Fibroblast of the aortic adventitia (primary cell): ENCODE measurements at regions not wholly inside any gene's neighbourhood (a gene's known extent, or its start where the extent isn't known, plus 50 kb on each side); places are given as distances from the start of the nearest gene placed in this dataset.

Source experiments
- DNase-seq: peaks from one replicate; pipeline ENCODE4 v3.0.0-alpha.2; 2010; ENCODE audit warnings: low read depth
- H3K4me3 ChIP-seq: 2 replicates; pipeline ENCODE4 v1.5.1; 2011; ENCODE audit warnings: low read depth, mild to moderate bottlenecking, control low read depth, low read length, moderate library complexity
- TF ChIP-seq, protein P1 (sequence below): IDR thresholded peaks from 2 replicates; pipeline ENCODE4 v1.5.1; 2011; ENCODE audit warnings: mild to moderate bottlenecking, low read length, control low read depth, inconsistent platforms; ENCODE audit not compliant: insufficient read depth

DNA sequence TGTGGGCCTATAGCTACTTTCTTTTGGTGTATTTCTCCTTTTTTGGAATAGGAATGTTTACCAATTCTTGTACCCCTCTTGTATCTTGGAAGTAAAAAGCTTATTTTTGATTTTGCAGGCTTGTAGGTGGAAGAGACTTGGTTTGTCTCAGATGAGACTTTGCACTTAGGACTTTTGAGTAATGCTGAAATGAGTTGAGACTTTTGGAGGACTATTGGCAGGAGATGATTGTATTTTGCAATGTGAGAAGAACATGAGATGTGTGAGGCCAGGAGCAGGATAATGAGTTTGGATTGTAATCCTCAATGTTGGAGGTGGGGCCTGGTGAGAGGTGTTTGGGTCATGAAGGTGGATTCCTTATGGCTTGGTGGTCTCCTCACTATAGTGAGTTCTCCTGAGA lies 106.3 kb downstream of the KBTBD8 start:
- DNase-seq, result no peak
- TF ChIP-seq, protein P1, sequence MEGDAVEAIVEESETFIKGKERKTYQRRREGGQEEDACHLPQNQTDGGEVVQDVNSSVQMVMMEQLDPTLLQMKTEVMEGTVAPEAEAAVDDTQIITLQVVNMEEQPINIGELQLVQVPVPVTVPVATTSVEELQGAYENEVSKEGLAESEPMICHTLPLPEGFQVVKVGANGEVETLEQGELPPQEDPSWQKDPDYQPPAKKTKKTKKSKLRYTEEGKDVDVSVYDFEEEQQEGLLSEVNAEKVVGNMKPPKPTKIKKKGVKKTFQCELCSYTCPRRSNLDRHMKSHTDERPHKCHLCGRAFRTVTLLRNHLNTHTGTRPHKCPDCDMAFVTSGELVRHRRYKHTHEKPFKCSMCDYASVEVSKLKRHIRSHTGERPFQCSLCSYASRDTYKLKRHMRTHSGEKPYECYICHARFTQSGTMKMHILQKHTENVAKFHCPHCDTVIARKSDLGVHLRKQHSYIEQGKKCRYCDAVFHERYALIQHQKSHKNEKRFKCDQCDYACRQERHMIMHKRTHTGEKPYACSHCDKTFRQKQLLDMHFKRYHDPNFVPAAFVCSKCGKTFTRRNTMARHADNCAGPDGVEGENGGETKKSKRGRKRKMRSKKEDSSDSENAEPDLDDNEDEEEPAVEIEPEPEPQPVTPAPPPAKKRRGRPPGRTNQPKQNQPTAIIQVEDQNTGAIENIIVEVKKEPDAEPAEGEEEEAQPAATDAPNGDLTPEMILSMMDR, result no peak
- H3K4me3 ChIP-seq, result no peak overlapping the region

DNA sequence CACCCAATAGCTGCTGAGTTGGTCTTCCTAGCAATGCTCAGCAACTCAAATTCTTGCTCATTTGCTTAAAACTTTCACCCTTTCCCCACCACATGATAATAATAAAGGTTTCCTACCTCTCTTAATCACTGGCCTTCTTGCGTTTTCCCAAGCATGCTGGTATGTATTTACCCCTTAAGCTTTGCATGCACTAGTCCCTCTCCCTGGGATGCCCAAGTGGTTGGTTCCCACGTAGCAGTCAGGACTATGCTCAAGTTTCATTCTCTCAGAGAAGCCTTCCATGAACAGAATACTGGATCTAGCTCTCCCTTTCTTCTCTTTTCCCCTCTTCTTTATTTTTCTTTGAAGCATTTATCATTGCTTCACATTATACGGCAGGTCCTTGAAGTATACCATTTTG lies 108.8 kb downstream of the KBTBD8 start:
- TF ChIP-seq, protein P1, result no peak
- H3K4me3 ChIP-seq, result no peak overlapping the region
- DNase-seq, result no peak

DNA sequence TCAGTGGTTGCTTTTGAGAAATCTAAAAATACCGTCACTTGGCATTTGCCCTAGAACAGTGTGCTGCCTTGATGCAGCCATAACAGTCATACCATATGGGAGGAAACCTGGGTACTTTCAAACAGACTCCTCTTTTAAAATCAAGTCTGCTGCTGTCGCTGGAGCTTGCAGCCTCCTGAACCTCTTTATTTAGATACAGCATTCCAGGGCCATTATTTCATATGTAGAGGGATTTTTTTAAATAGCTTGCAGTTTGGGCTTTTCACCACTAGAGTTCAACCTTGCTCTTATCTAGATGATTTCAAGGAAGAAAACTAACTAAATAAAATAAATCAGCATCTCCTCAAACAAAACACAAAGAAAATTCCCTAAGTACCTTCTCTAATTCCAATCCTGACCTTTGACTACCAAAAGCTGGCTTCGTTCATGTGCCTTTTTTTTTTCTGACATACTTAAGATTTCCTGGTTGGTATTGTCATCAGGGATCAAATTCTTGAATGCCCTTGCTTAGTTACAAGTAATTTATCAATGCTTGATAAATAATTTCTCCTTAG lies 111.6 kb downstream of the KBTBD8 start:
- no peak overlapping the region for H3K4me3 ChIP-seq
- DNase-seq, result peak; percentile 84
- TF ChIP-seq, protein P1, result peak; percentile 82

DNA sequence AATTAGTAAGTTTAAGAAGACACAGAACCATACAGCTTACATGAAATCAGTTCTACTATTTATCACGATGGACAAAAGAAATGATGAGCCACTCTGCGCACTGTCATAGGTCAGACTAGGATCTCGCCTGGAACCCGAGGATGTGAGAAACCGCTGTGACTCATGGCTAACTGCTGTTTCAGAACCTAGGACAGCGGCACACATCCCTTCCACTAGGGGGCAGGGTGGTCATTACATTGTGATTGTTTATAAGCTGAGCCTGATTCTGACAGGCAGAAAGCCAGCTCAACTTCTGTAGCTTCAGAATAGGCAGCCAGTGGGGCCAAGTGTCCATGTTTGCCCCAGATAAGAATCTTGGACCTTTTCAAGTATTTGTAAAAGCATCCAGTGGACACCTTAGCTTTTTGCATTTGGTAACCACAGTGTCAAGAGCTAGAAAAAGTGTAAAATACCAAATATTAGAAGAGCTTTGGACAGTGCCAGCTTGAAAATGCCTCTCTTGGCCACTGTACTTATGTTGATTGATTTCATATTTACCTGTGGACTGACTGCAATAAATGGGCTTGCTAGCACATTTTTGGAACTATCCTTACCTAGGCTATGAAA lies 115.8 kb downstream of the KBTBD8 start:
- peak; percentile 85 for DNase-seq
- TF ChIP-seq, protein P1, result peak; percentile 98
- no peak overlapping the region for H3K4me3 ChIP-seq

DNA sequence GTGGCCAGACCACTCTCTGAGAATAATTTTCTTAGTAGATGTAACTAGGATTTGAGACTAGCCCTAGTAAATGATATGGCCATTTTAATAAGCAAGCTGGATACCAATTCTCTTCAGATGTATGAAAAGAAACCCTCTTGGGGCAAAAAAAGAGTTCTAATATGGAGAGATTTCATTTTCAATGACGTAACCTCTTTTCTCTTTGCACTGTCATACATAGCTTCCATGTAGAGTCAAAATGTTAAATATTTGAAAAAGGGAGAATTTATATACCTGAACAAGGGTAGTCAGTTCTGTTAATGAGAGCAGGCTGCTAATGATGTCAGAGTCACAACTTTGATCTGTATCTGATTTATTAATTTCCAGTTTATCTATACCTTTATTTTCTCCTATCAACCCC lies 120.0 kb downstream of the KBTBD8 start:
- no peak overlapping the region for H3K4me3 ChIP-seq
- TF ChIP-seq, protein P1, result no peak
- DNase-seq, result no peak

DNA sequence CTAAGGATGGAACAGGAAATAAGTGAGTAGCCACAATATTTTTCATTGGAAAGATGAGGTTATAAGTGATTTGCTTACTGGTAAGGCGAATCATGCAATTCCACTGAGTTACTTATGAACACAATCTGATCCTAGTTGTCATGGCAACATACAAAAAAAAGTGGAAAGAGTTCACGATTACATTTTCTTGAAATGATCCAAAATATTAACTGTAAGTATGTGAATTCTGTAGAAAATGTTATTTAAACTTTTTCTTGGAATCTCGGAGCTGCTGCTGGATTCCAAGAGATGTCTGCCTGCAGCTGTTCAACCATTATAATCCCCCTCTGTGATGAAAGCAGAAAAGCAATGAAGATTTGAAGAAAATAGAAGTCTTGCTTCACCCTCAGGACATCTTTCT lies 120.5 kb downstream of the KBTBD8 start:
- TF ChIP-seq, protein P1, result no peak
- DNase-seq, result no peak
- no peak overlapping the region for H3K4me3 ChIP-seq

DNA sequence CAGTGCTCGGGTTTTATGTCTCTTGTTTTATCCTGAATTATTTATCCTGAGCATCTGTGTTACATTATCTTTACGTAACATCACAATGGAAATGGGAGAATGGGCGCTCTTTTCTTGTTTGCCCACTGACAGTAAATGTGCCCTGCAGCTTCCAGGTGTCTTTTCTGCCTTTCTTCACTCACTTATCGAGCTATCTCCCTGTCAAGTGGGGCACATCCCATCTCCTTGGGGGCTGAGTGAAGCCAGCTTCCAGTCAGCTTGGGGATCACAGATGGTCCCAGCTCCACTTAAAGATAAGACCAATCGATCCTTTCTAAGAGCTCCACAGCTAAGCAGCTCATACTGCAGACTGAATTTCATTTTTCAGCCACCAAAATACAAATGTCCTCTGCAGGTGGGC lies 125.8 kb downstream of the KBTBD8 start:
- TF ChIP-seq, protein P1, result no peak
- no peak for DNase-seq

More for the DNA sequence above, 125.8 kb downstream of the KBTBD8 start:
- H3K4me3 ChIP-seq, result no peak overlapping the region
